Pons (tissue), 1 donor: ENCODE measurements at regions not wholly inside any gene's neighbourhood (a gene's known extent, or its start where the extent isn't known, plus 50 kb on each side); places are given as distances from the start of the nearest gene placed in this dataset.

ENCODE experiments used
- DNase-seq: peaks from one replicate; pipeline ENCODE4 v3.0.0-alpha.2; 2016; ENCODE audit warnings: low spot score

DNA sequence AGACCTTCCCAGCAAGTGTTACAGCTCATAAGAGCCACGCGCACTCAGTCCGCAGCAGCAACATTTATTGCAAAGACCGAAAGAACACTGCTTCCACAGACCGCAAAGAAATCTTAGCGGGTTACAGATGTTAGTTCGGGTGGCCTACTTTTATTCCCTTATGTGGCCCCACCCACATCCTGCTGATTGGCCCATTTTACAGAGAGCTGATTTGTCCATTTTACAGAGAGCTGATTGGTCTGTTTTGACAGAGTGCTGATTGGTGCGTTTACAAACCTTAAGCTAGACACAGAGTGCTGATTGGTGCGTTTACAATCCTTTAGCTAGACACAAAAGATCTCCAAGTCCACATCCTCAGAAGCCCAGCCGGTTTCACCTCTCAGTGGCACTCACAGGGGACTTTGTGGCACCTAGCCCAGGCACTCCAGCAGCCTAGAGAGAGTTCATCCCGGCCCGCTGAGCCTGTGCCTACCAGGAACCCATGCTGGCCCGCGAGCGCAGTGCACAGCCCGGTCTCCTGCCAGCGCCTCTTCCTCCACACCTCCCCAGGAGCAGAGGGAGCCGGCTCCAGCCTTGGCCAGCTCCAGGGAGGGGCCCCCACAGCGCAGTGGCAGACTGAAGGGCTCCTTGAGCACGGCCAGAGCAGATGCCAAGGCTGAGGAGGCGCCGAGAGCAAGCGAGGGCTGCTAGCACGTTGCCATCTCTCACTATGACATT, 244.3 kb upstream of the TSHZ2 start:
- no peak for DNase-seq

DNA sequence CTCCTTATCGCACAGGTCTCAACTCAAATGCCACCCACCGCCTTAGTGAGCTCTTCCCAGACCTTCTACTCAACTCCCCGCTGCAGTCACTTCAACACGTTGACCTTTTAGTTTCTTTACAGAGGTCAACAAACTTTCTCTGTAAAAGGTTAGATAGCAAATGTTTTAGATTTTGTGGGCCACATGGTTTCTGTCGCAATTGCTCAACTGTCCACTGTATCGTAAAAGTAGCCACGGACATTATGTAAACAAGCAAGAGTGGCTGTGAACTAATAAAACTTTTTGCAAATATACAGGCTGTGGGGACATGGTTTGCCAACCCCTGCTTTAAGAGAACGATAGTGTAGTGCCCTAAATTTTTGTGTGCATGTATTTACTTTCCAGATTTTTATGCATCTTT, 247.6 kb upstream of the TSHZ2 start:
- DNase-seq = no peak

DNA sequence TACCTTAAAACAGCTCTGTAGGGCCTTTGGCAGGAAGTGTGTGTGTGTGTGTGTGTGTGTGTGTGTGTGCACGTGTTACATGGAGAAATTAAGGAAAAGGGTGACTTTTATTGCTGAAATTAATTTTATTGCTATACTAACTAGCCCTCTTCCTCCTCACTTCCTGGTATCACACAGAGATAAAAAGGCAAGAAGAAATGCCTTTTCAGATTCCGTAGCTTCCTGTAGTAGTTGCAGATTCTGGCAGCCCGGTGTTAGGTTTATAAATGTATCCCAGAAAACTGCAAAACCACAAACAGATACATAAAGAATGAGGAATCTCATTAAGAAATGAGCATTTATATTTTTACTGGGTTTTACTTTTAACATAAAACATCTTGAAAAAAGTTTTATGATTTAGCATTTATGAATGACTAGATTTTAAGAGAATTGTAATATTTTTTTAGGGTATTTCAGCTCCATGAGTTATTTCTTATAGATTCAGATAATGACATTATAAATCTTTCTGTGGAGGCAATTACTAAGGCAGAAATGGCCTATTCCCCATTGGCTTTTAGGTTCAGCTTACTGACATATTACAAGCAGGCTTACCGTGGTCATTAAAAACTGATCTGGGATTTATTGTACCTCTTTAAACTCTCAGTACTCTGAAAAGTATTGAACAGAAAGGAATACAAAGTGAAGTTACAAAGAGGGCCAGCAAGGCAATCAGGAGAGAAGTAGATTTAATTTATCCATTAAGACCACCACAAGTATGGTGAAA, 249.1 kb upstream of the TSHZ2 start:
- DNase-seq = no peak

DNA sequence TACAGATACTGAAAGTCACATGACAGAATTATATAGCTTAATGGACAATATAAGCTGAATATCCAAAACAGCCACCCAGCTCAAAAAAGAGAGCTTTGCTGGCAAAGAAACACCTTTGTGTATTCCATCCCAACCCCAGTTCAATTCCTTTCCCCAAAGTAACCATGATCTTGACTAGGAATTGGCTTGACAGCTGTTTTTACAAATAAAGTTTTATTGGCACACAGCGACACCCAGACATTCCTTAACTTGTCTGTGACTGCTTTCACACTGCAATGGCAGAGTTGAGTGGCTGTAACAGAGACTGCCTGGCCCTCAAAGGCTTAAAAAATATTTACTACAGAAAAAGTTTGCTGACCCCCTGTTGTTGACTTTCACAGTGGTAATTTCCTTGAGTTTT, 264.0 kb upstream of the TSHZ2 start:
- DNase-seq = no peak

DNA sequence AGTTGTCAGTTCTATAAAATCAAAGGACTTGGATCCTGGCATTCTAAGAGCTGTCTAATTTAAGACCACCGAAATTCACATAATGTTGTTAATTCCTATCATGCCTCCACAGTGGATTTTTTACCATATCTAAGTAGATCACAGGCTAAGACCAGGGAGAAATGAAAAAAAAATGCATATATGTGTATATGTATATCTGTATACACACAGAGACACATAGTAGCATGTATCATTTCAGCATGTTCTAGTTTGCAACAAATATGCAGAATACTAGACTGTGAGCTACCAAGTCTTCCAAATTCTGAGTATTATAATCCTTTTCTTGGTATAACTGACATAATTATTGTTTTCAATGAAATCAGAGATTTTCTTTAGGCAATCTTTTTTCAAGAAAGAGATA, 267.6 kb upstream of the TSHZ2 start:
- no peak for DNase-seq

DNA sequence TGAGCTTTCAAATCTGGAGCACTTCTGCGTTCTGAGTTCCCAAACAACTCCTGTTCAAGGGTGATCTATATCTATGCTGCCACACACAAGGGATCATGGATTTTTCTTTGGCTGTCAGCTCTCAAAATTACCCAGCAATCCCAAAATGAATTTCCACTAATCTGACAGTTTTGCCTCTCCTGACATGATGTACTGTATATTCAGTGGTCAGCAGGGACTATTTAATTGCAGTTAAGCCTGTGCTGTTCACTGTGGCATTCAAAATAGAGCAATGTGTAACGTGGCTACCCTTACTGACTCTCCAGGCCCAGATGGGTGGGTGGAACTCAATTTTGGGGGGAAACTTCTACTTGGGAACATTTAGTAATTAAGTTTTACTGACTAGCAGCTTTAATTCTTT, 283.8 kb upstream of the TSHZ2 start:
- no peak for DNase-seq

DNA sequence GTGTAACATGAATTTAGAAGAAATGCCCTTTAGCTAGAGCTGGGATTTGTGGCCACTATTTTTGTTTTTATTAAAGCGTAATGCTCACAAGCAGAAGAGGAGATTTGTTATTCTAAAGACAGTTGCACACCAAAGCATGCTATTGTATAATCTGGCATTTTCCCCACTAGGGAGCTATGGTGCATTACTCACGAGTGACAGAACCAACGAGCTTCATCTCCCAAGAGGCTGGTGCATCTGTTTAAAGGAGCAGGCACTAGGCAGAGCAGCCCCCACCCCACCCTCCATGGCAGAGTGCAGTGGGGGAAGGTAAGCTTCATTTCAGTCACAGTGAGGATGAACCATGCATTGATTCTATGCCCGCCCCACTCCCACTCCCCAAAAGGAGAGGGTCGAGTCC, 287.3 kb upstream of the TSHZ2 start:
- no peak for DNase-seq

DNA sequence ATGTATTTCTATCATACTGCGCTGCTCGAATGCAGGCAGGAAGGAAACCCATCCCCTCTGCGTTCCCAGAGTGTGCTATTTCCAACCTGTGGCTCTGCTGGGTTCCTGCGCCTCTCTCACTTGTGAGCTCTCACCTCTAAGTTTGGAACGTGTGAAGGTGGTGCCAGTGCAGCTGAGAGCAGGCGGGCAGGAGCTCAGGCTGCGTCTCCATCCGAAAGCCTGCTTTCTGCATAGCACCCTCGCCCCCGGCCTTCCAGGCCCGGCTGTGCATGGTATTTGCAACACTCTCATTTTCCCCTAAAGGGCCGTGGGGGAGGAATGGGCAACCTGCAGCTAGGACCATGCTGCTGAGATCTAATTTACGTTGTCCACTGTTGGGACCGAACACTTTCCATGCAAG, 288.0 kb upstream of the TSHZ2 start:
- DNase-seq = no peak

DNA sequence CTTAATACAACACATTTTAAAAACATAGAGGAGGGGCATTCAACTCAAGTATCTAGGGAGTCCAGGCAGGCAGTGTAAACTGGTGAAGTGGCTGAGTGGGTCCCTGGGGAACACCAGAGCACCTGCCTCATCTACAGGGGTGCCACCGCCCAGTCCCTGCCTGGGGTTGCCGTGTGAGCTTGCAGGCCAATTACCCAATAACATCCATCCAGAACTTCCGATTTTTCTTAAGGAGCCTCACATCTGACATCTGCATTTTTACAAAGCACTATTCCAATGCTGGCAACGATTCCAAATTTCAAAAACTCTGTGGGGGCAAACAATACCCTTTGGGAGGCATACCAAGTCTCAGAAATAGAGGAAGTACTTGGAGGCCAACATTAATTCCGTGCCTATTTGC, 288.4 kb upstream of the TSHZ2 start:
- DNase-seq = no peak

DNA sequence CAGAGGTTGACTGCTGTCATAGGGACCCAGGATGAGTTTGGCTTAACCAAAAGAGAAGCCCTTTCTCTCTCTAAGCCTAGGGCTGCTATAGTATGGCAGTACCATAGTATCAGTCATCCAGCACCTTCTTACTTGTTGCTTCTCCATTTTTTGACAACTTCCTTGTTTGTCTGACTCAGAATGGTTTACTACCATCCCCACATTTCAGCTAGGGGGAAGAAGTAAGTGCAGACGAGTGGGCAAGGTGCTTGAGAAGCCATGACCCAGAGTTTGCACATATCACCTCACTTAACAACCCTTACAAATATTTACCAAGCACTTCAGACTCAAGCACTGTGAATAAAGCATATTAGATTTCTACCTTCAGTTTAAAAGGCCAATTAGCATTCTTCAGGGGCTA, 289.9 kb upstream of the TSHZ2 start:
- no peak for DNase-seq

DNA sequence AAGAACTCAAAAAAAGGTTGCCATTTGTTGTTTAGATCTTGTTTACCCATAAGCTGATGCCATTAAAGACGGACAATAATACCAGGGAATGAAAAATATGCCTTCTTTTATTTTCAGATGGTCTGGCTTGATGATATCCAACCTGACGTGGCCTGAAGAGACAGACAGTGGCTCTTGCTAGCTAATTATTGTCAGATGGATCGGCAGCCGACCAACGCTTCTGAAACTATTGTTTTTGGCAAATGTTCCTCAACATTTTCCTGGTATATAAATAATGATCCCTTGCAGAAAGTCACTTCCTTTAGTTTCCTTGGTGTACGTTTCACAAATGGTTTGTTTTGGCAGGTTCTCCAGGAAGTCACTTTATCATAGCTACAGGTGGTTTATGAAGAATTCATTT, 290.9 kb upstream of the TSHZ2 start:
- no peak for DNase-seq

DNA sequence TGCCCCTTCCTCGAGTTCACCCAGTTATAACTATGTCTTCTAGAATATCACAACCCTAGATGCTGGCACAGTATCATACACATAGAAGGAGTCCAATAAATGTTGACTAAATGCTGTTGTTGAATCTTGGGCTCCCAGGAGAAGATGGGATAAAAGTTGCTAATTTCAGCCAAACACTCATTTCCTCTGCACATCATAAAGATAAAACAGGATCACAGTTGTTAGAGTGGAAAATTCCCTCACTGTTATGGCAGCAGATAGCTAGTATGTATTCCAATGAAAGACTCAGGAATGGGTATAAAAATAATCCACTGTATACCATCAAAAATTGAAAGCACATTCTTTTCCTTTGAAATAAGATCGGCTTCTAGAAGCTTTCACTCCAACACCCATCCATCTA, 294.9 kb upstream of the TSHZ2 start:
- no peak for DNase-seq

DNA sequence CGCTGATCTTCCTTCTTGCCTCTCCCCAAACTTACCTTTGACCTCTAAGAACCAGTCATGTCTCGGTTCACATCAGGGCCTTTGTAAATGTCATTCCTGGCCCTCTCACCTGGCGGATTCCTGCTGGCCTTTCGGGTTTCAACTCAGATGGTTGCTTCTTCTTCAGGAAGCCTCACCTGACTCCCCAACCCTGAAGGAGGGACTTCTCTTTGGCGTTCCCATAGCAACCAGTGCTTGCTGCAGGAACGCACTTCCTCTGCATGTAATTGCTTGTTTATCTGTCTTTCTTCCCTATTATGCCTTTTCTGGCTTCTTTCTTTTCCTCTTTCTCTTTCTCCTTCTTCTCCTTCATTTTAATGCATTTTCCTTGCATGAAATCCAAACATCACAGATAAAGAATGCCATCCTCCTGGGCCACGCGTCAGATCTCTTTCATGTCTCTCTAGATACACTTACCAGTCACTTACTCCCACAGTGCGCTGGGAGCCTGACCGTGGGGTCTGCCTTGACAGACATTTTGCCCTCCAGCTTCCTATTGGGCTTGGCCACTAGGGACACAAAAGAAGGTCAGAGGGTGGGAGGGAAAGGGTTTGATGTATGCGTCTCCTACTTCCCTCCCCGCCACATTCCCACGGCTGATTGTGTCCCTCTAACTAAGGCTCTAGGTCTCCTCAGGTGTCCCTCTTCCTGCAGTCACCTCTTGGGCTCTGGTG, 295.7 kb upstream of the TSHZ2 start:
- DNase-seq = no peak

DNA sequence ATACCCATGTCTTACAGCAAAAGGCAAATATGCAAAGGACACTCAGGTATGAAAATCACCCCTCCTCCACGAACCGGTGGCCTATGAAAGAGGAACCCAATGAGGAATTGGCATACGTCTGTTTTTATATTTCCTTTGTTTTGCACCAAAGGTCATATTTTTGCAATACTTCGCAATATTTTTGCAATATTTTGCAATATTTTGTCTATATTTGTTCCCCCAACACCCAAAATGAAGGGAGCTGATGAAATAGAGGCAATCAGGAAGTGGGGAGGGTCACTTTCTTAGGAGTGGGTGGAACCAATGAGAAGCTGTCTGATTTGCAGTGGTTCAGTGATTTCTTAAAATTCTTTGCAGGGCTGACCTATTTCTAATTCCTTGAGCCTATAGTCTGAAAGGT, 296.8 kb upstream of the TSHZ2 start:
- DNase-seq = no peak

DNA sequence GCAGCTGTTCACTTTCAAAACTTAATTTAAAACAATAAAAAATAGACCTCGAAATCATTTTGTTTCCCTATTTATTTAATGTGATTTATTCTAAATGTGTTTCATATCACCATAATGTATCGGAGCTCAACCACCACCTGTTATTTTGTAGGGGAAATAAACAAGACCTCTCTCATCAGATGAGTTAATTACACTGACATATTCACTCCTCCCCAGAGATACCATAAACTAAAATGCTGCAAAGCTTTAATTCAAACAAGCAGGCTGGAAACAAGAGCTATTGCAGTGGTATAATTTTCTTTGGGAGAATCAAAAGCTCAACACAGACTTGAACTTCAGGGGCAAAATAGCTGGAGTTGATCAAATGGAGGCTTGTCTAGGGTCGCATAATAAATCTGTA, 303.5 kb upstream of the TSHZ2 start:
- DNase-seq = no peak

DNA sequence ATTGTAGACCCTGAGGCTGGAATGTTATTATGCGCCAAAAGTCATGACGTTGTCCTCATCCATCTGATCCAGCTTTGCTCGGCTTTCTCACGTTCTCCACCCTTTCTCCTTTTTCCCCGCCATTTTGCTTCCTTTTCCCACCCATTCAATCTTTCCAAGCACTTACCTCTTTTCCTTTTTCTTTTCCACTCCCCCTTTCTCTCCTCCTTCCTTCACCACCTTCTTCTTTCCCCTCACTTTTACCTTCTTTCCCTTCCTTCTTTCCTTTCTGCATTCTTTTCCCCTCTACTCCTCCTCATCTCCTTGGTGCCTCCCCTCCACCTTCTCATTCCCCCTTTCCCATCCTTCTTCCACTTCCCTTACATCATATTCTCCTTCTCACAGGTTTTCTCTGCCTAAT, 304.8 kb upstream of the TSHZ2 start:
- DNase-seq = no peak

DNA sequence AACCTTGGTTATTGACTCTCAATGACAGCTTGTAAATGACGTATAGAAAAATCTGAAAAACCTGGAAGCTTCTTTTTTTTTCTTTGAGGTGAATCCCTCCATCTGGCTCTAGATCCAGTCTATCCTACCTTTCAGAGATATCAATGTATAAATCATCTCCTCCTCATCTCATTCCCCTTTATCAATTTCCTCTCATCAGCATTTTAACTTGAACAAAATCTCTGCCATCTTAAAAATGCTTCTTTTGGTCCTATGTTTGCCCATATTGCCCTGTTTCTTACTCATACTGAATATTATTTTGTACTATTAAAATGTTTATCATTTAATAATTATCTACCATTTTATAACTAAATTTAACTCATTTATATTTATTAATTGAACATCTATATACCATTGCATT, 306.7 kb upstream of the TSHZ2 start:
- DNase-seq = no peak

DNA sequence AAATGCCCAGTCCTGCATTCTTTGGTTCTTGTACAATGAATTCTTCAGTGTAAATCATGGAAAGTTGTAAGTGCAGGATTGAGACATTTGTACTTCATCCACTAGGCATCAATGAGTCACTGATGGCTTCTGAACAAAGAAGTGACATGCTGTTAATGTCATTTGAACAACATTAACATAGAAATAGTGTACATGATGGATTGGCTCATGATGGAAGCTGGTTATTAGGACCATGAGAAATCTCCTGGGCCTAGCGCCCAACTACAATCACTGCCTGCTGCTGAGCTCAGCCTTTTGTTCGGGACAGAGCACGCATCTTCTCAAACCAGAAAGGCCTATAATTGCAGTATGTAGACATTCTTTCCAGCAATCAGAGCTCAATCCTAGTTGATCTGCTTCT, 316.8 kb upstream of the TSHZ2 start:
- no peak for DNase-seq

DNA sequence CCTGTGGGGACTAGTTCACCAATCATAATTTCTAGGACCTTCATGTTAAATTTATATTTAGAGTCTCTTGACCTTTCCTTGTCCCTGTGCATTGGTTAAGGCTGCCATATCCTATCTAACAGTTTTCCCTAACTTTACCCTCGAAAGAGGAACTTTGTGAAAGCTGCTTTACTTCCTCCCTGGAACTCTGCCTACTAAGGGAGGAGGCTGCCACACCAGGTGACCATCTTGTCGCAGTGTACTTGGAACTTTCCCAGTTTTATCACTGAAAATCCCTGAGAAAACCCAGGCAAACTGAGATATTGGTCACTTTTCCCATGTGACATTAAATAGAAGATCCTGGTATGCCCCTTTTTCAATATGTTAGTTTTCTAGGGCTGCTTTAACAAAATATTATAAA, 317.6 kb upstream of the TSHZ2 start:
- no peak for DNase-seq

DNA sequence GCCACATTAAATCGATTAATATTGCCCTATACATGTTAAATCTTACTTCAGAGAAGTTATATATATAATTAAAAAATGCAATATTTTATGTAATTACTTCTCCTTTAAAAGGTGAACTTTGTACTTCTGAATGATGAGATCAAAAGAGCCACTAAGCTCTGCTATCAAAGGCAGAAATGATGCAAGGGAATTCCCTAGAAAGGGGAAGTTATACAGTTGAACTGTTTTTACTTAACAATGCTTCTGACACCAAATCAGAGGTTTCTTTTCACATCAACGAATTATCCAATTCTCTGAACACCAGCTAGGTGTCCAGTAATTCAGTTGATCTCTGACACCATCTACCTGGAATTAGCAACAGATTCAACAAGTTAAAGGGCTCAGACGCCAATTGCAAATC, 319.9 kb upstream of the TSHZ2 start:
- DNase-seq = no peak

DNA sequence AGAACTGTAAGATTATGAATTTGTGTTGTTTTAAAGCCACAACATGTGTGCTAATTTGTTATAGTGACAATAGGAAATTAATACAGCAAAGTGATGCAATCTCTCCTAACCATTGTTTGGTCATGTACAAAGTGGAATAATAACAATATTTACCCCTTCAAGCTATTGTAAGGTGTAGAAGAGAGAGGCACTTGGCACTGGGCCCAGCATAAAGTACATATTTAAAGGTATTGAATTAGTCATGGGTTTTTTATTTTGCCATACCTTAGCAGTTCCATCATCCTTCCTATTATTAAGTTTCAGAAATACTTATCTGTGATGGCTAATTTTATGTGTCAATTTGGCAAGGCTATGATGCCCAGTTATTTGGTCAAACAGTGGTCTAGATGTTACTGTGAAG, 322.4 kb upstream of the TSHZ2 start:
- no peak for DNase-seq

DNA sequence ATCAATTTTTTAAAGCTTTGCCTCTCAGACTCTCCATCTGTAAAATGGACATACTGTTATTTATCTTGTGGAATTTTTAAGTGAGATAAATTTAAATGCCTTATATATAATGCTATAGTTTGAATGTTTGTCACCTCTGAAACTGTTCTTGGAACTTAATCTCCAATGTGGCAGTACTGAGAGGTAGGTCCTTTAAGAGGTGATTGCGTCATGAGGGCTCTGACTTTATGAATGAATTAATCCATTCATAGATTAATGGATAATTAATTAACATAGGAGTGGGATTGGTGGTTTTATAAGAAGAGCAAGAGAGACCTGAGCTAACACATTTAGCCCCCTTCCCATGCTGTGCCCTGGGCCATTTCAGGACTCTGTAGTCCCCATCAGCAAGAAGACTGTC, 326.3 kb upstream of the TSHZ2 start:
- no peak for DNase-seq

DNA sequence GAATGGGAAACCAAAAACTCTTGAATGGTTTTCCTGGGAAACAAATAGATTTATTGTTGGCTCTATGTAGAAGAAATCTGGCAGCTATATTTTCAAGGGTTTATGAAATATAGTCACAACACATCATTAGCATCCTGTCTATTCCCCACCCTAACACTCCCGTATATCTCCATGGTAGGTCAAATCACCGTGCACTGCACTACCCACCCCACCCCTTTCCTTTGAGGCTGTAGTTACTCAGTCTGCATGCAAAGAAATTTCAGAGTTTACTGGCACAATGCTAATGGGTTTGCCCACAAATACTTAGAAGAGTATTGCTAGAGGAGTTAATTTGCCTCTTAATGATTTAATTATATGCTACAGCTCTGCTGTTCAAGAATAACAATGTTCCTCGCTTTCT, 329.1 kb upstream of the TSHZ2 start:
- no peak for DNase-seq
